ENCODE measurements at regions not wholly inside any gene's neighbourhood (a gene's known extent, or its start where the extent isn't known, plus 50 kb on each side); places are given as distances from the start of the nearest gene placed in this dataset.
"Not testable (repeated sequence)": the region's sequence is repeated elsewhere in the genome, so short reads cannot be mapped to it uniquely, and the experiment has no call there.

DNA sequence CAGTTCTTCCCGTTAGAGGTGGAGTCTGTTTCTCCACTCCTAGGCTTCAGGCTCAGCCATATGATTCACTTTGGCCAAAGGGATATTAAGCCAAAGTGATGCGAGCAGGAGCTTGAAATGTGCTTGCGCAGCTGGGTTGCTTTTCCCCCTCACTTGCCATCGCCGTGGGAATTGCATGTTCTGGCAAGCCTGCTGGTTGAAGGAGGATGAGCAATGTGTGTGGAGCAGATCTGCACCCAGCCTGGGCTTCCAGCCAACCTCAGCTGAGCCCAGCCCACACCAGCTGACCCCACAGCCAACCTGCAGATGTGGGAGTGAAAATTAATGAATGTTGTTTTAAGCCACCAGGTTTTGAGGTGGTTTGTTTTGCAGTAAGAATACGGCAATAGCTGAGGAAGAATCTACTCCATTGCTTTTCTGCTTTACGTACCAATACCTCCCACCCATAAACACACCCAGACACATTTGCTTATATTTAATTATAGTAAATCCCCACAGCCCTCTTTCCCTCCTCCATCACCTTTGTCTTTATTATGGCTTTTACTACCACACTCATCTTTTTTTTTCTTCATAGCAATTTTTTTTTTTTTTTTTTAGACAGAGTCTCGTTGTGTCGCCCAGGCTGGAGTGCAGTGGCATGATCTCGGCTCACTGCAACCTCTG lies 132.8 kb upstream of the FUNDC1 start:
- Histone ChIP-seq H3K4ac (ENCODE audit: low read depth, low read length) (no peak overlapping the region), H2BK5ac (ENCODE audit: low read length) (no peak overlapping the region), H3K23ac (ENCODE audit: low read length) (no peak overlapping the region), H3K27me3 (ENCODE audit: insufficient read depth, low read length, poor library complexity) (no peaks in the 10 kb centered on the region), H3K4me1 (ENCODE audit: control insufficient read depth, low read depth, low read length) (no peaks in the 10 kb centered on the region), H3K79me2 (ENCODE audit: control insufficient read depth, insufficient read depth, low read length) (no peaks in the 10 kb centered on the region), H3K18ac (ENCODE audit: low read length) (no peak overlapping the region), H2AK5ac (ENCODE audit: low read length) (no peak overlapping the region), H3K56ac (ENCODE audit: low read length) (no peak overlapping the region), H3K79me1 (ENCODE audit: low read length) (no peaks in the 10 kb centered on the region), H2BK15ac (replicated peaks; ENCODE audit: low read depth) (no peak overlapping the region), H4K8ac (ENCODE audit: low read depth, low read length) (no peak overlapping the region), H3K27ac (ENCODE audit: low read depth, low read length) (no peak overlapping the region), H2BK120ac (ENCODE audit: low read depth, low read length) (no peak overlapping the region), H3K4me2 (ENCODE audit: low read length) (no peak overlapping the region), H3K4me3 (ENCODE audit: low read length) (no peak overlapping the region), H4K5ac (ENCODE audit: low read length) (no peak overlapping the region), H3K9ac (ENCODE audit: low read length) (no peak overlapping the region), H3K36me3 (ENCODE audit: control insufficient read depth, insufficient read depth, low read length) (no peaks in the 10 kb centered on the region)
- no peak for DNase-seq
- WGBS (ENCODE audit: extremely low coverage, insufficient coverage, low lambda C conversion rate), result no CpG with 5 or more reads among the region's 10 CpGs

DNA sequence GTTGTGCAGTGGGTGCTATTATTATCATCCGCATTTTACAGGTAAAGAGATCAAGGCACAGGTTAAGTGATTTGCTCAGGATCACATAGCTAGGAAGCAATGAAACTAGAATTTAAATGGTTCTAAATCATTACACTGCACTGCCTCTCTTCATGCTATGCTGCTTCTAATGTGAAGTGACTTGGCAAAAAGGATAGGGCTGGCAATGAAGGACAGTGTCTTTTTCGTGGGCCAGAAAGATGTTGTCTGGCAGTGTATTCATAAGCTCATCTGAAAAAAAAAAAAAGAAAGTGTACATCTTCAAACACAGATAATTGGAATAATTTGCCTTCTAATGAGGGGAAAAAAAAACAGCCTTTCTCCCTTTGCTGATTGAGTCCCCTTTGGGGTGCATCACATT lies 132.2 kb upstream of the FUNDC1 start:
- no peak overlapping the region for H4K8ac ChIP-seq (ENCODE audit: low read depth, low read length)
- DNase-seq, result no peak
- H3K79me2 ChIP-seq (ENCODE audit: control insufficient read depth, insufficient read depth, low read length), result no peaks in the 10 kb centered on the region
- H3K56ac ChIP-seq (ENCODE audit: low read length), result no peak overlapping the region
- H3K4ac ChIP-seq (ENCODE audit: low read depth, low read length), result no peak overlapping the region
- whole genome bisulfite sequencing (ENCODE audit: extremely low coverage, insufficient coverage, low lambda C conversion rate), result no CpG with 5 or more reads among the region's 2 CpGs
- no peak overlapping the region for H2BK15ac ChIP-seq (replicated peaks; ENCODE audit: low read depth)
- no peak overlapping the region for H3K4me2 ChIP-seq (ENCODE audit: low read length)
- H3K4me1 ChIP-seq (ENCODE audit: control insufficient read depth, low read depth, low read length), result no peaks in the 10 kb centered on the region
- no peak overlapping the region for H3K23ac ChIP-seq (ENCODE audit: low read length)
- H3K27ac ChIP-seq (ENCODE audit: low read depth, low read length), result no peak overlapping the region
- no peak overlapping the region for H2BK5ac ChIP-seq (ENCODE audit: low read length)
- no peaks in the 10 kb centered on the region for H3K27me3 ChIP-seq (ENCODE audit: insufficient read depth, low read length, poor library complexity)
- no peak overlapping the region for H3K4me3 ChIP-seq (ENCODE audit: low read length)
- no peak overlapping the region for H2AK5ac ChIP-seq (ENCODE audit: low read length)
- H3K79me1 ChIP-seq (ENCODE audit: low read length), result no peaks in the 10 kb centered on the region
- no peak overlapping the region for H2BK120ac ChIP-seq (ENCODE audit: low read depth, low read length)
- H3K36me3 ChIP-seq (ENCODE audit: control insufficient read depth, insufficient read depth, low read length), result no peaks in the 10 kb centered on the region
- no peak overlapping the region for H3K18ac ChIP-seq (ENCODE audit: low read length)
- H3K9ac ChIP-seq (ENCODE audit: low read length), result no peak overlapping the region
- H4K5ac ChIP-seq (ENCODE audit: low read length), result no peak overlapping the region

DNA sequence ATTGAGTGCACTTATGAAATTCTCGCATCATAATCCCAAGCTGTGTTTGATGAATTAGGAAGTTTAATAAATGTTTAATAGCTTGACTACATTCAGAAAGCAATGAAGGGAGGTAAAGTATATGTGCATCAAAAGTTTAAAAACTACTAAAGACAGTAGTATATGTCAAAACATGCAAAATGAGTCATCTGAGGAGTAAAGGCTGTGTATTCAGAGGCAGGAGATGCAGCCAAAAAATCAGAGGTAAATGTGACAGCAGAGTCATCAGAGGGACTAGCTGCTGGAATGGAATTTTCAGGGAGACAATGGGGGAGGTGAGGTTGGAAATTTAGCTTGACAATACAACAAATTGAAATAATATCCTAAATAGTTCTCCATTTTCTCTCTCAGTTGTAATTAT lies 127.0 kb upstream of the FUNDC1 start:
- H2BK120ac ChIP-seq (ENCODE audit: low read depth, low read length), result no peak overlapping the region
- no peaks in the 10 kb centered on the region for H3K79me1 ChIP-seq (ENCODE audit: low read length)
- no peak for DNase-seq
- H4K5ac ChIP-seq (ENCODE audit: low read length), result no peak overlapping the region
- H3K56ac ChIP-seq (ENCODE audit: low read length), result no peak overlapping the region
- no peak overlapping the region for H4K8ac ChIP-seq (ENCODE audit: low read depth, low read length)
- no peak overlapping the region for H2BK5ac ChIP-seq (ENCODE audit: low read length)
- H3K27ac ChIP-seq (ENCODE audit: low read depth, low read length), result no peak overlapping the region
- H3K36me3 ChIP-seq (ENCODE audit: control insufficient read depth, insufficient read depth, low read length), result no peaks in the 10 kb centered on the region
- no peak overlapping the region for H3K4me3 ChIP-seq (ENCODE audit: low read length)
- no peak overlapping the region for H3K9ac ChIP-seq (ENCODE audit: low read length)
- no peaks in the 10 kb centered on the region for H3K79me2 ChIP-seq (ENCODE audit: control insufficient read depth, insufficient read depth, low read length)
- no CpG with 5 or more reads among the region's 1 CpG for WGBS (ENCODE audit: extremely low coverage, insufficient coverage, low lambda C conversion rate)
- no peak overlapping the region for H3K23ac ChIP-seq (ENCODE audit: low read length)
- no peak overlapping the region for H3K4ac ChIP-seq (ENCODE audit: low read depth, low read length)
- H3K4me2 ChIP-seq (ENCODE audit: low read length), result no peak overlapping the region
- H2AK5ac ChIP-seq (ENCODE audit: low read length), result no peak overlapping the region
- no peaks in the 10 kb centered on the region for H3K4me1 ChIP-seq (ENCODE audit: control insufficient read depth, low read depth, low read length)
- H2BK15ac ChIP-seq (replicated peaks; ENCODE audit: low read depth), result no peak overlapping the region
- no peak overlapping the region for H3K18ac ChIP-seq (ENCODE audit: low read length)
- no peaks in the 10 kb centered on the region for H3K27me3 ChIP-seq (ENCODE audit: insufficient read depth, low read length, poor library complexity)

DNA sequence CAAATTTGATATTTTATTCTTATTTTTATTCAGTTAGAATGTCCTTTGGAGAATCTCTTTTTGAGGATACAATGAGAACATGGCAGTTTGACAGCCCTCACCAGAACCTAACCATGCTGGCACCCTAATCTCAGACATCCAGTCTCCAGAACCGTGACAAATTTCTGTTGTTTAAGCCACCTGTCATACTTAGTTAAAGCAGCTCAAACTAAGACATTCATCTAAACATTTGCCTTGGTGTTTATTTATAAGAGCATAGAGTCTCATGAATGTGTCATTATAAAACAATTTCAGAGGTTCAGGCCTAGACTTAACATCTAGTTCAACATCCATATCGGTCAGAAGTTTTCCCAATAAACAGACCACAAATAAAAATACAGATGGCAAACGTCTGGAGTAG lies 125.1 kb upstream of the FUNDC1 start:
- Histone ChIP-seq H2BK120ac (ENCODE audit: low read depth, low read length) (no peak overlapping the region), H3K79me2 (ENCODE audit: control insufficient read depth, insufficient read depth, low read length) (no peaks in the 10 kb centered on the region), H3K23ac (ENCODE audit: low read length) (no peak overlapping the region), H4K5ac (ENCODE audit: low read length) (no peak overlapping the region), H2BK15ac (replicated peaks; ENCODE audit: low read depth) (no peak overlapping the region), H3K27ac (ENCODE audit: low read depth, low read length) (no peak overlapping the region), H3K4me3 (ENCODE audit: low read length) (no peak overlapping the region), H3K9ac (ENCODE audit: low read length) (no peak overlapping the region), H3K4me1 (ENCODE audit: control insufficient read depth, low read depth, low read length) (no peaks in the 10 kb centered on the region), H3K4ac (ENCODE audit: low read depth, low read length) (no peak overlapping the region), H3K56ac (ENCODE audit: low read length) (no peak overlapping the region), H2BK5ac (ENCODE audit: low read length) (no peak overlapping the region), H3K79me1 (ENCODE audit: low read length) (no peaks in the 10 kb centered on the region), H3K18ac (ENCODE audit: low read length) (no peak overlapping the region), H4K8ac (ENCODE audit: low read depth, low read length) (no peak overlapping the region), H3K36me3 (ENCODE audit: control insufficient read depth, insufficient read depth, low read length) (no peaks in the 10 kb centered on the region), H3K4me2 (ENCODE audit: low read length) (no peak overlapping the region), H3K27me3 (ENCODE audit: insufficient read depth, low read length, poor library complexity) (no peaks in the 10 kb centered on the region), H2AK5ac (ENCODE audit: low read length) (no peak overlapping the region)
- no CpG with 5 or more reads among the region's 3 CpGs for WGBS (ENCODE audit: extremely low coverage, insufficient coverage, low lambda C conversion rate)
- DNase-seq, result no peak

- not testable (repeated sequence) for H3K4ac ChIP-seq (ENCODE audit: low read depth, low read length); H3K27me3 ChIP-seq (ENCODE audit: insufficient read depth, low read length, poor library complexity); H3K4me2 ChIP-seq (ENCODE audit: low read length); H3K79me1 ChIP-seq (ENCODE audit: low read length); H3K9ac ChIP-seq (ENCODE audit: low read length); H3K27ac ChIP-seq (ENCODE audit: low read depth, low read length); H3K18ac ChIP-seq (ENCODE audit: low read length); H2BK15ac ChIP-seq (replicated peaks; ENCODE audit: low read depth); H2BK120ac ChIP-seq (ENCODE audit: low read depth, low read length); H3K4me1 ChIP-seq (ENCODE audit: control insufficient read depth, low read depth, low read length); DNase-seq; H3K23ac ChIP-seq (ENCODE audit: low read length); H3K56ac ChIP-seq (ENCODE audit: low read length); H3K79me2 ChIP-seq (ENCODE audit: control insufficient read depth, insufficient read depth, low read length); H4K8ac ChIP-seq (ENCODE audit: low read depth, low read length); H2AK5ac ChIP-seq (ENCODE audit: low read length); H3K4me3 ChIP-seq (ENCODE audit: low read length); H4K5ac ChIP-seq (ENCODE audit: low read length); H2BK5ac ChIP-seq (ENCODE audit: low read length); H3K36me3 ChIP-seq (ENCODE audit: control insufficient read depth, insufficient read depth, low read length)
- WGBS (ENCODE audit: extremely low coverage, insufficient coverage, low lambda C conversion rate), result no CpG with 5 or more reads among the region's 5 CpGs
Observed at GRCh38 chrX:44657718-44658246, 115.1 kb upstream of the FUNDC1 start.

DNA sequence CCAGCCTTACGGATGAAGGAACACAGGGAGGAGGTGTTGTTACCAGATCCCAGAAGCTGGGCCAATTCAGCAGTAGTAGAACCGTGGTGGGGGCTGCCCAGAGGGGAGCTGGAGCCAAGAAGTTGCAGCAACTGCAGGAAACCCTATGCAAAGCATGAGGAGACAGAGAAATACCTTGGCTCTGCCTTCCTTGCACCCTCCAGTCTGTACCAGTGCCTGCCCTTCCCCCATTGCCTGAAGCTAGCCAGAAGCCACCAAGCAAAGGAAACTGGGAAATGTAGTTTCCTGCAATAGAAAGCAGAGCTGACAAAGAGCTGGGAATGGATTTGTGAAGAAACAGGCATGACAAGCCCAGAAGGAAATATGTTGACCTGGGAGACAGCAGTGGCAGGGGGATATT lies 108.7 kb upstream of the FUNDC1 start:
- H3K27ac ChIP-seq (ENCODE audit: low read depth, low read length), result no peak overlapping the region
- H2BK120ac ChIP-seq (ENCODE audit: low read depth, low read length), result no peak overlapping the region
- no peaks in the 10 kb centered on the region for H3K4me1 ChIP-seq (ENCODE audit: control insufficient read depth, low read depth, low read length)
- H3K79me2 ChIP-seq (ENCODE audit: control insufficient read depth, insufficient read depth, low read length), result no peaks in the 10 kb centered on the region
- WGBS (ENCODE audit: extremely low coverage, insufficient coverage, low lambda C conversion rate), result no CpG with 5 or more reads among the region's 2 CpGs
- no peak overlapping the region for H3K4me2 ChIP-seq (ENCODE audit: low read length)
- DNase-seq, result peak; percentile 58
- H3K36me3 ChIP-seq (ENCODE audit: control insufficient read depth, insufficient read depth, low read length), result no peaks in the 10 kb centered on the region
- no peak overlapping the region for H2BK15ac ChIP-seq (replicated peaks; ENCODE audit: low read depth)
- H3K56ac ChIP-seq (ENCODE audit: low read length), result no peak overlapping the region
- H3K9ac ChIP-seq (ENCODE audit: low read length), result no peak overlapping the region
- no peak overlapping the region for H3K4me3 ChIP-seq (ENCODE audit: low read length)
- no peak overlapping the region for H4K8ac ChIP-seq (ENCODE audit: low read depth, low read length)
- no peaks in the 10 kb centered on the region for H3K27me3 ChIP-seq (ENCODE audit: insufficient read depth, low read length, poor library complexity)
- H2AK5ac ChIP-seq (ENCODE audit: low read length), result no peak overlapping the region
- no peak overlapping the region for H3K23ac ChIP-seq (ENCODE audit: low read length)
- H3K79me1 ChIP-seq (ENCODE audit: low read length), result no peaks in the 10 kb centered on the region
- H3K4ac ChIP-seq (ENCODE audit: low read depth, low read length), result no peak overlapping the region
- H2BK5ac ChIP-seq (ENCODE audit: low read length), result no peak overlapping the region
- H3K18ac ChIP-seq (ENCODE audit: low read length), result no peak overlapping the region
- no peak overlapping the region for H4K5ac ChIP-seq (ENCODE audit: low read length)

Measured in mesendoderm (in vitro differentiated cells).